ENCODE measurements at regions not wholly inside any gene's neighbourhood (a gene's known extent, or its start where the extent isn't known, plus 50 kb on each side); places are given as distances from the start of the nearest gene placed in this dataset.

DNA sequence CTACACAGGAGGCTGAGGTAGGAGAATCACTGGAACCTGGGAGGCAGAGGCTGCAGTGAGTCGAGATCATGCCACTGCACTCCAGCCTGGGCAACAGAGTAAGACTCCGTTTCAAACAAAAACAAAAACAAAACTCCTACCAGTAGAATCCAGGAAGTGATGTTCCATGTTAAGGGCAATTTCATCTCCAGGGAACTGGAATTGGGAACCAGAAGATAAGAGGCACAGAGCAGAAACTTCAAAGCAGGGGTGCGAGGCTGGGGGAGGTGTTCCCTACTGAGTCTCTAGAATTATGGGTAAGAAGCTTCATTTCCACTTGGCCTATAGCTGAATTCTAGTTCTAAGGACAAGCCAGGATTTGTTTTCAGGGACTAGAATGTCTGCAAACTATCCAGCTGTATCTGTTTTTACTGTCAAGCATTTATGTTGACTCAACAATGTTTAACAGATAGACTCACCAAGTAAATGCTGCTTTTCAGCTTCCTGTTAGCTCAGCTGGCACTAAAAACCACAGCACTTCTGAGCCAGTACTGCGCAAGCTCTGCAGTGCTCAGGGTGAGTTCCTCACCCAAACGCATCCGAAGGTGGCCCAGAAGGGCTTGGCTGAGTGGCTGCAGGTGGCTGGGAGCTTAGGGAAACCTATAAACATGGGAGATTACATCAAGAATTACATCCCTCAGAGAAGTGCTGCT, 320.1 kb downstream of the MTRR start:
- no peak overlapping the region for H3K27ac Mint-ChIP-seq

DNA sequence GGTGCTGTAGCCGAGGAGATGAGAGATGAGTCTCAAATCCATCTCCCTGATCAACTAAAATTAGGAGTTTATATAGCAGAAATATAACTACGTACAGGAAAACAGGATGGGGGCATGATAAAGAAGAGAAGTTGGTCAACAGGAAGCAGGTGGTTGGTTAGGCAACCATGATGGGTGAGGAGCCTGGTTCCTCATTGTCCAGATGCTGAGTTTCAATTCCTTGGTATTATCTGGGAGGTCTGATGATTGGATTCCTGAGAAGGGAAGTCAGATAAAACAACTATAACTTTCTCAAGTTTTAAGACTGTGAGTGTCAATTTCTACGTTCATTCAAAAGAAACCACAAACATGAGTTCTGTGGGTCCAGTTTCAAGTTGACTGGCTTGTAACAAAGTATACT, 323.9 kb downstream of the MTRR start:
- Mint-ChIP-seq H3K9me3 (peaks cover 2% of the 10 kb centered on the region), H3K4me3 (no peak overlapping the region), H3K27me3 (no peaks in the 10 kb centered on the region), H3K4me1 (ENCODE audit: low read depth) (no peaks in the 10 kb centered on the region), H3K36me3 (ENCODE audit: low read depth) (no peaks in the 10 kb centered on the region), H3K27ac (no peak overlapping the region)
- CTCF ChIA-PET: no interaction called here
- TF ChIP-seq, protein P1, sequence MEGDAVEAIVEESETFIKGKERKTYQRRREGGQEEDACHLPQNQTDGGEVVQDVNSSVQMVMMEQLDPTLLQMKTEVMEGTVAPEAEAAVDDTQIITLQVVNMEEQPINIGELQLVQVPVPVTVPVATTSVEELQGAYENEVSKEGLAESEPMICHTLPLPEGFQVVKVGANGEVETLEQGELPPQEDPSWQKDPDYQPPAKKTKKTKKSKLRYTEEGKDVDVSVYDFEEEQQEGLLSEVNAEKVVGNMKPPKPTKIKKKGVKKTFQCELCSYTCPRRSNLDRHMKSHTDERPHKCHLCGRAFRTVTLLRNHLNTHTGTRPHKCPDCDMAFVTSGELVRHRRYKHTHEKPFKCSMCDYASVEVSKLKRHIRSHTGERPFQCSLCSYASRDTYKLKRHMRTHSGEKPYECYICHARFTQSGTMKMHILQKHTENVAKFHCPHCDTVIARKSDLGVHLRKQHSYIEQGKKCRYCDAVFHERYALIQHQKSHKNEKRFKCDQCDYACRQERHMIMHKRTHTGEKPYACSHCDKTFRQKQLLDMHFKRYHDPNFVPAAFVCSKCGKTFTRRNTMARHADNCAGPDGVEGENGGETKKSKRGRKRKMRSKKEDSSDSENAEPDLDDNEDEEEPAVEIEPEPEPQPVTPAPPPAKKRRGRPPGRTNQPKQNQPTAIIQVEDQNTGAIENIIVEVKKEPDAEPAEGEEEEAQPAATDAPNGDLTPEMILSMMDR (IDR thresholded peaks at IDR 0.05): no peak
- intact Hi-C loops (cut with DNase I, micrococcal nuclease): no loop called here
- Histone ChIP-seq H3K27me3 (ENCODE audit: control insufficient read depth in 1 of 2, insufficient read depth in 2 of 2, low read length in 2 of 2) (no peaks in the 10 kb centered on the region), H3K27ac (ENCODE audit: low read depth in 1 of 2, low read length in 2 of 2) (no peak overlapping the region), H3K4me1 (ENCODE audit: insufficient read depth, low read length) (no peaks in the 10 kb centered on the region), H3K4me3 (ENCODE audit: low read length) (no peak overlapping the region), H3K9me3 (ENCODE audit: control insufficient read depth in 1 of 2, insufficient read depth in 1 of 2, low read length in 2 of 2) (peaks cover 0 to 6% of the 10 kb centered on the region in 2 experiments), H3K36me3 (ENCODE audit: insufficient read depth, low read length) (no peaks in the 10 kb centered on the region)
- POLR2A ChIA-PET: no interaction called here
- no peak for ATAC-seq (ENCODE audit: poor library complexity)
- DNase-seq: no peak

More for the DNA sequence above, 320.1 kb downstream of the MTRR start:
- Mint-ChIP-seq H3K9me3 (peaks cover 2% of the 10 kb centered on the region), H3K4me3 (no peak overlapping the region), H3K36me3 (ENCODE audit: low read depth) (no peaks in the 10 kb centered on the region), H3K27me3 (no peaks in the 10 kb centered on the region), H3K4me1 (ENCODE audit: low read depth) (no peaks in the 10 kb centered on the region)
- ChIA-PET POLR2A (no interaction called here), CTCF (no interaction called here)
- H3K36me3 ChIP-seq (ENCODE audit: insufficient read depth, low read length): no peaks in the 10 kb centered on the region
- H3K27ac ChIP-seq (ENCODE audit: low read depth in 1 of 2, low read length in 2 of 2): no peak overlapping the region
- H3K4me3 ChIP-seq (ENCODE audit: low read length): no peak overlapping the region
- no peak for ATAC-seq (ENCODE audit: poor library complexity)
- TF ChIP-seq, protein P1 (IDR thresholded peaks at IDR 0.05): no peak
- no peak for DNase-seq
- no peaks in the 10 kb centered on the region for H3K27me3 ChIP-seq (ENCODE audit: control insufficient read depth in 1 of 2, insufficient read depth in 2 of 2, low read length in 2 of 2)
- intact Hi-C loops (cut with DNase I, micrococcal nuclease): no loop called here
- H3K9me3 ChIP-seq (ENCODE audit: control insufficient read depth in 1 of 2, insufficient read depth in 1 of 2, low read length in 2 of 2): peaks cover 0 to 6% of the 10 kb centered on the region in 2 experiments
- H3K4me1 ChIP-seq (ENCODE audit: insufficient read depth, low read length): no peaks in the 10 kb centered on the region

DNA sequence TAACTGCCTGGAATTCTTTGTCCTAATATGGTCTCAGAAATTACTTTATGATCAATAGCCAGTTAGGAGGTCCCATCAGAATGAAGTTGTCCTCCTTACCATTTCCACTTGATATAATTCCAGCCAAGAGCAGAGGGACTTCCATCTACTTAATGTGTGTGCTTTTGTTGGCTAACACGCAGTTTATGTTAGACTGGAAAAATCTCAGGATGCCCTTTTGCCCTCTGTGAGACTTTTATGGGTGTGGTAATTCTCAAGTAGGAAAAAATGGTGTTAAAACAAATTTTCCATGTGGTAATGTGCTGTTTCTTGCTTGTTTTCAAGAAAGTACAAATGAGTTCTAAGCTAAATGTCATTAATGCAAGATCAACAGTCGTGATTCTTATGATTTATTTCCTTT, 327.1 kb downstream of the MTRR start:
- Mint-ChIP-seq H3K4me1 (ENCODE audit: low read depth) (no peaks in the 10 kb centered on the region), H3K4me3 (no peak overlapping the region), H3K9me3 (no peaks in the 10 kb centered on the region), H3K27ac (no peak overlapping the region), H3K36me3 (ENCODE audit: low read depth) (no peaks in the 10 kb centered on the region), H3K27me3 (no peaks in the 10 kb centered on the region)
- ChIA-PET POLR2A (no interaction called here), CTCF (no interaction called here)
- no peaks in the 10 kb centered on the region for H3K9me3 ChIP-seq (ENCODE audit: control insufficient read depth in 1 of 2, insufficient read depth in 1 of 2, low read length in 2 of 2)
- H3K27ac ChIP-seq (ENCODE audit: low read depth in 1 of 2, low read length in 2 of 2): no peak overlapping the region
- no peaks in the 10 kb centered on the region for H3K36me3 ChIP-seq (ENCODE audit: insufficient read depth, low read length)
- H3K27me3 ChIP-seq (ENCODE audit: control insufficient read depth in 1 of 2, insufficient read depth in 2 of 2, low read length in 2 of 2): no peaks in the 10 kb centered on the region
- H3K4me3 ChIP-seq (ENCODE audit: low read length): no peak overlapping the region
- H3K4me1 ChIP-seq (ENCODE audit: insufficient read depth, low read length): no peaks in the 10 kb centered on the region
- DNase-seq: no peak
- no peak for ATAC-seq (ENCODE audit: poor library complexity)
- intact Hi-C loops (cut with DNase I, micrococcal nuclease): no loop called here
- TF ChIP-seq, protein P1 (IDR thresholded peaks at IDR 0.05): no peak
